OCI-LY3 (cell line): ENCODE measurements at regions not wholly inside any gene's neighbourhood (a gene's known extent, or its start where the extent isn't known, plus 50 kb on each side); places are given as distances from the start of the nearest gene placed in this dataset.
"Not testable (repeated sequence)": the region's sequence is repeated elsewhere in the genome, so short reads cannot be mapped to it uniquely, and the experiment has no call there.

Experiments
- H2AFZ ChIP-seq: fragments of 200-600, 300-600 bp; shearing (Covaris generic); 2 replicates; pipeline ENCODE4 v1.6.0; 2014; ENCODE audit warnings: antibody characterized with exemption, low read depth, low read length
- H3K27ac ChIP-seq: fragments of 200-600, 300-600 bp; sonication (generic); 2 replicates; pipeline ENCODE4 v1.5.1; 2014; ENCODE audit warnings: mild to moderate bottlenecking, low read length, moderate library complexity, mixed read lengths
- H3K27me3 ChIP-seq: fragments of 200-600, 300-600 bp; sonication (generic); 2 replicates; pipeline ENCODE4 v1.6.1; 2014; ENCODE audit warnings: low read depth, low read length, mixed read lengths
- H3K36me3 ChIP-seq: fragments of 200-600, 300-600 bp; sonication (generic); replicated peaks from 2 replicates; pipeline ENCODE3; 2014; ENCODE audit warnings: low read depth, low read length, mixed read lengths
- H3K4me1 ChIP-seq: fragments of 300-600, 200-600 bp; sonication (generic); 2 replicates; pipeline ENCODE4 v1.6.1; 2014; ENCODE audit warnings: low read length, mixed read lengths
- H3K4me2 ChIP-seq: fragments of 200-600, 300-600 bp; sonication (generic); 2 replicates; pipeline ENCODE4 v1.6.1; 2014; ENCODE audit warnings: low read length, mixed read lengths
- H3K4me3 ChIP-seq: fragments of 300-600, 200-600 bp; sonication (generic); 2 replicates; pipeline ENCODE4 v1.5.1; 2014; ENCODE audit warnings: antibody characterized with exemption, mild to moderate bottlenecking, low read length, moderate library complexity
- H3K79me2 ChIP-seq: fragments of 300-600, 200-600 bp; shearing (Covaris generic); 2 replicates; pipeline ENCODE4 v1.6.1; 2014; ENCODE audit warnings: mild to moderate bottlenecking, low read length, mixed read lengths
- H3K9ac ChIP-seq: fragments of 300-600, 200-600 bp; shearing (Covaris generic); 2 replicates; pipeline ENCODE4 v1.6.0; 2014; ENCODE audit warnings: mild to moderate bottlenecking, low read length, moderate library complexity
- H3K9me3 ChIP-seq: fragments of 200-600, 300-600 bp; shearing (Covaris generic); 2 replicates; pipeline ENCODE4 v1.6.1; 2014; ENCODE audit warnings: low read length, mixed read lengths; ENCODE audit not compliant: insufficient read depth
- H4K20me1 ChIP-seq: fragments of 200-600, 300-600 bp; sonication (generic); 2 replicates; pipeline ENCODE4 v1.6.1; 2016; ENCODE audit warnings: low read length, mixed read lengths; ENCODE audit not compliant: insufficient read depth
- CTCF ChIP-seq: fragments of 200-600, 300-600 bp; sonication (generic); IDR thresholded peaks from 2 replicates; pipeline ENCODE4 v1.5.1; 2014; ENCODE audit warnings: antibody characterized with exemption, low read length, low read depth
- EZH2phosphoT487 ChIP-seq: fragments of 200-600 bp; shearing (Covaris generic); IDR thresholded peaks from 2 replicates; pipeline ENCODE4 v1.6.1; 2018; ENCODE audit warnings: antibody characterized with exemption, mixed run types, low read depth

GRCh38 chrY:9155721-9156120, 181.5 kb upstream of the TSPY4 start:
- no peak for TF ChIP-seq CTCF
- no peak for TF ChIP-seq EZH2phosphoT487
- H3K4me3 ChIP-seq = no peak overlapping the region
- no peaks in the 10 kb centered on the region for H3K27me3 ChIP-seq
- H3K9ac ChIP-seq = no peak overlapping the region
- no peaks in the 10 kb centered on the region for H3K36me3 ChIP-seq
- H3K79me2 ChIP-seq = no peaks in the 10 kb centered on the region
- H3K4me1 ChIP-seq = no peaks in the 10 kb centered on the region
- no peaks in the 10 kb centered on the region for H4K20me1 ChIP-seq
- no peak overlapping the region for H3K4me2 ChIP-seq
- H2AFZ ChIP-seq = no peak overlapping the region
- H3K27ac ChIP-seq = no peak overlapping the region
- no peaks in the 10 kb centered on the region for H3K9me3 ChIP-seq

GRCh38 chrY:9158616-9159015, 178.6 kb upstream of the TSPY4 start:
- TF ChIP-seq EZH2phosphoT487 (no peak), CTCF (no peak)
- H3K9me3 ChIP-seq = no peaks in the 10 kb centered on the region
- no peaks in the 10 kb centered on the region for H3K4me1 ChIP-seq
- H3K36me3 ChIP-seq = no peaks in the 10 kb centered on the region
- no peak overlapping the region for H2AFZ ChIP-seq
- H4K20me1 ChIP-seq = no peaks in the 10 kb centered on the region
- no peak overlapping the region for H3K9ac ChIP-seq
- H3K79me2 ChIP-seq = no peaks in the 10 kb centered on the region
- no peak overlapping the region for H3K4me3 ChIP-seq
- H3K27me3 ChIP-seq = no peaks in the 10 kb centered on the region
- no peak overlapping the region for H3K27ac ChIP-seq
- no peak overlapping the region for H3K4me2 ChIP-seq

GRCh38 chrY:9160331-9160730, 176.9 kb upstream of the TSPY4 start:
- H3K36me3 ChIP-seq, H4K20me1 ChIP-seq, H2AFZ ChIP-seq, H3K79me2 ChIP-seq, H3K9ac ChIP-seq, H3K4me1 ChIP-seq, H3K4me2 ChIP-seq, H3K9me3 ChIP-seq, H3K27me3 ChIP-seq, H3K4me3 ChIP-seq, H3K27ac ChIP-seq: not testable (repeated sequence)

- H3K79me2 ChIP-seq, H3K36me3 ChIP-seq, H3K4me2 ChIP-seq, H3K9me3 ChIP-seq, H3K4me3 ChIP-seq, H3K9ac ChIP-seq, H3K4me1 ChIP-seq, H3K27me3 ChIP-seq, H2AFZ ChIP-seq, H4K20me1 ChIP-seq, H3K27ac ChIP-seq: not testable (repeated sequence)
These were observed 176.3 kb upstream of the TSPY4 start for GRCh38 chrY:9160976-9161375.

- not testable (repeated sequence) for H3K27me3 ChIP-seq, H3K9me3 ChIP-seq, H3K36me3 ChIP-seq, H4K20me1 ChIP-seq, H2AFZ ChIP-seq, H3K4me3 ChIP-seq, H3K27ac ChIP-seq, H3K9ac ChIP-seq, H3K4me1 ChIP-seq, H3K4me2 ChIP-seq, H3K79me2 ChIP-seq
These were observed 175.3 kb upstream of the TSPY4 start for GRCh38 chrY:9161990-9162389.

- H3K36me3 ChIP-seq, H3K9me3 ChIP-seq, H3K27ac ChIP-seq, H3K27me3 ChIP-seq, H4K20me1 ChIP-seq, H2AFZ ChIP-seq, H3K4me1 ChIP-seq, H3K4me3 ChIP-seq, H3K79me2 ChIP-seq, H3K9ac ChIP-seq, H3K4me2 ChIP-seq: not testable (repeated sequence)
These were observed 174.8 kb upstream of the TSPY4 start for GRCh38 chrY:9162424-9162823.

- not testable (repeated sequence) for H3K9me3 ChIP-seq, H3K27ac ChIP-seq, H3K9ac ChIP-seq, H3K4me1 ChIP-seq, H3K4me2 ChIP-seq, H4K20me1 ChIP-seq, H3K4me3 ChIP-seq, H3K36me3 ChIP-seq, H3K79me2 ChIP-seq, H2AFZ ChIP-seq, H3K27me3 ChIP-seq
These were observed 159.6 kb upstream of the TSPY4 start for GRCh38 chrY:9177641-9178040.

- H3K4me2 ChIP-seq, H3K9ac ChIP-seq, H3K27ac ChIP-seq, H3K36me3 ChIP-seq, H4K20me1 ChIP-seq, H3K27me3 ChIP-seq, H3K9me3 ChIP-seq, H3K4me3 ChIP-seq, H2AFZ ChIP-seq, H3K79me2 ChIP-seq: not testable (repeated sequence)
- H3K4me1 ChIP-seq = peaks cover 11% of the 10 kb centered on the region
These were observed 152.4 kb upstream of the TSPY4 start for GRCh38 chrY:9184827-9185226.
